ENCODE measurements at regions not wholly inside any gene's neighbourhood (a gene's known extent, or its start where the extent isn't known, plus 50 kb on each side); places are given as distances from the start of the nearest gene placed in this dataset.

DNA sequence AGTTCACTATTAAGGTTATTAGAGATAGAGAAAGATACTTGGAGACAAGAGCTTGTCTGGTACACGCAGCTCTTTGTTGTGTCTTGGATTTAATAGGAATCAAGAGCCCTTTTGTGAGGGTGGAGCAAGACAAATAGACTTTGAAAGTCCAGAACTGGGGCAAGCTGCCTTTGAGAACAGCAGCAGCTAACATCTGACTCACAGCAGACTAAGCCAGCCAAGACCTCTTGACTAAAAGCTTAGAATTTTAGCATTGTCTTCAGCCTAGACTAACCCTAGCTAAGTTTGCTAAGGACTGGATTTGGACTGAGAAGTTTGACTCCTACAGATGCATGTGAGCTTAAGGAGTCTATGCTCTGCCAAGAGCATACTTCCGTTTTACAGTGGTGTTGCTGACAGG is 201.9 kb upstream of the RBM19 start:
- no peak overlapping the region for H2AFZ ChIP-seq (ENCODE audit: low read depth, low read length)
- H4K8ac ChIP-seq (ENCODE audit: low read length), result no peak overlapping the region
- no peak overlapping the region for H3K4me2 ChIP-seq (ENCODE audit: low read length, poor library complexity, severe bottlenecking)
- H3K27me3 ChIP-seq (ENCODE audit: control insufficient read depth in 1 of 2, insufficient read depth in 1 of 2, low read length in 2 of 2), result peaks cover 0 to 26% of the 10 kb centered on the region in 2 experiments
- no peak overlapping the region for H2BK5ac ChIP-seq (ENCODE audit: low read depth, low read length, poor library complexity, severe bottlenecking)
- no peak overlapping the region for H2AK5ac ChIP-seq (ENCODE audit: low read length, severe bottlenecking)
- no peak overlapping the region for H3K27ac ChIP-seq (ENCODE audit: low read length, poor library complexity, severe bottlenecking)
- no peak overlapping the region for H3K9ac ChIP-seq (ENCODE audit: low read length)
- H3K4me1 ChIP-seq (ENCODE audit: control insufficient read depth, insufficient read depth, low read depth, low read length), result no peaks in the 10 kb centered on the region
- H3K23ac ChIP-seq (ENCODE audit: low read length in 2 of 2), result no peak overlapping the region
- WGBS, result 77% methylated on average over 2 of the region's 2 CpGs
- H3K4me3 ChIP-seq (ENCODE audit: insufficient read depth in 1 of 2, low read depth in 1 of 2, low read length in 2 of 2), result no peak overlapping the region
- H3K14ac ChIP-seq (ENCODE audit: low read length in 2 of 2), result no peak overlapping the region
- H3K4ac ChIP-seq (ENCODE audit: low read depth in 1 of 2, low read length in 2 of 2), result no peak overlapping the region
- H2BK120ac ChIP-seq (ENCODE audit: low read depth, low read length), result no peak overlapping the region
- DNase-seq, result no peak
- no peaks in the 10 kb centered on the region for H3K36me3 ChIP-seq (ENCODE audit: control insufficient read depth in 1 of 2, insufficient read depth in 2 of 2, low read depth in 1 of 2, low read length in 2 of 2)
- H3K18ac ChIP-seq (ENCODE audit: low read depth in 1 of 2, low read length in 2 of 2), result no peak overlapping the region
- H2BK15ac ChIP-seq (ENCODE audit: low read depth, poor library complexity, severe bottlenecking), result no peak overlapping the region
- no peak overlapping the region for H2BK12ac ChIP-seq (ENCODE audit: low read length in 2 of 2)
- no peaks in the 10 kb centered on the region for H3K9me3 ChIP-seq (ENCODE audit: control insufficient read depth, low read length)
- no peaks in the 10 kb centered on the region for H3K79me1 ChIP-seq (replicated peaks; ENCODE audit: low read length, poor library complexity, severe bottlenecking)
- H4K91ac ChIP-seq (ENCODE audit: low read length), result no peak overlapping the region

DNA sequence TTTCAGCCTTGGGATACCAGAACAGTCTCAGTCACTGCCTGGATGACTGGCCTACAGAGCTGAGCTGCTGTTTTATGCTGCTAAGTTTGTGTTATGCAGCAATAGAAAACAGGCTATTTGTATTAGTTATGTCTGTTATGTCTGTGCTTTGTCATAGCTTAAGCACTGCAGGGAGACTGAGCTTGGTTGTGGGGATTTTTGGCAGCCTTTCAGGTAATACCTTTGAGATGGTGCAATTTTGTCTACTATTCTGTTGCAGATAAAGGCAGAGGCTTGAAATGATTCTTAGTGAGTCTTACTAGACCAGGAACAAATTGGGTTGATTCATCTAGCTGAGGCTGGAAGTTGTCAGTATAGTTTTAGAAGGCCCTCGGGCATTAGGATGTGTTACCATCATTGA is 201.3 kb upstream of the RBM19 start:
- Histone ChIP-seq H3K27ac (ENCODE audit: low read length, poor library complexity, severe bottlenecking) (no peak overlapping the region), H3K4me1 (ENCODE audit: control insufficient read depth, insufficient read depth, low read depth, low read length) (no peaks in the 10 kb centered on the region), H3K9me3 (ENCODE audit: control insufficient read depth, low read length) (no peaks in the 10 kb centered on the region), H3K4me3 (ENCODE audit: insufficient read depth in 1 of 2, low read depth in 1 of 2, low read length in 2 of 2) (no peak overlapping the region), H2BK15ac (ENCODE audit: low read depth, poor library complexity, severe bottlenecking) (no peak overlapping the region), H3K14ac (ENCODE audit: low read length in 2 of 2) (no peak overlapping the region), H3K4ac (ENCODE audit: low read depth in 1 of 2, low read length in 2 of 2) (no peak overlapping the region), H2AFZ (ENCODE audit: low read depth, low read length) (no peak overlapping the region), H3K9ac (ENCODE audit: low read length) (no peak overlapping the region), H3K27me3 (ENCODE audit: control insufficient read depth in 1 of 2, insufficient read depth in 1 of 2, low read length in 2 of 2) (peaks cover 0 to 30% of the 10 kb centered on the region in 2 experiments), H3K18ac (ENCODE audit: low read depth in 1 of 2, low read length in 2 of 2) (no peak overlapping the region), H2AK5ac (ENCODE audit: low read length, severe bottlenecking) (no peak overlapping the region), H2BK12ac (ENCODE audit: low read length in 2 of 2) (no peak overlapping the region), H3K23ac (ENCODE audit: low read length in 2 of 2) (no peak overlapping the region), H3K79me1 (replicated peaks; ENCODE audit: low read length, poor library complexity, severe bottlenecking) (no peaks in the 10 kb centered on the region), H4K91ac (ENCODE audit: low read length) (no peak overlapping the region), H2BK5ac (ENCODE audit: low read depth, low read length, poor library complexity, severe bottlenecking) (no peak overlapping the region), H3K36me3 (ENCODE audit: control insufficient read depth in 1 of 2, insufficient read depth in 2 of 2, low read depth in 1 of 2, low read length in 2 of 2) (no peaks in the 10 kb centered on the region), H4K8ac (ENCODE audit: low read length) (no peak overlapping the region), H2BK120ac (ENCODE audit: low read depth, low read length) (no peak overlapping the region), H3K4me2 (ENCODE audit: low read length, poor library complexity, severe bottlenecking) (no peak overlapping the region)
- WGBS, result 77% methylated on average over 1 of the region's 1 CpG
- no peak for DNase-seq

DNA sequence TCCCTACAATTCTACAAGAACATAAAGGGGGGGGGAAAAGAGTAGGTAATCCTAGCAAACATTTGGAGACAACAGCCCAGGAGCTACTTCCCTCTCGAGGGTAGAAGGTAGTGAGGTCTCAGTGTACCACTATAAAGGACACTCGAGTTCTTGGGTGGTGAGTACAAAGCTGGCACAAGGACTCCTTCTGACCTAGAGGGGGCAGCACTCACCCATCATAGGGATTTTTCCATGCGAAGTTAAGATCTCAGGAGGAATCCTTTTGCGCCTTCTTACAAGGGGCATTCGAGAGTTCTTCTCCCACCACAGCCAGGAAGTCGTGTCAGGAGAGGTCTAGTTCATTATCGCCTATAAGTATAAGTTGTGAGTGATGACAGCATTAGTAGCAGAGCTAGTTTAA is 200.2 kb upstream of the RBM19 start:
- Histone ChIP-seq H2BK12ac (ENCODE audit: low read length in 2 of 2) (no peak overlapping the region), H3K9ac (ENCODE audit: low read length) (no peak overlapping the region), H3K18ac (ENCODE audit: low read depth in 1 of 2, low read length in 2 of 2) (no peak overlapping the region), H3K4me3 (ENCODE audit: insufficient read depth in 1 of 2, low read depth in 1 of 2, low read length in 2 of 2) (no peak overlapping the region), H3K14ac (ENCODE audit: low read length in 2 of 2) (no peak overlapping the region), H3K4me2 (ENCODE audit: low read length, poor library complexity, severe bottlenecking) (no peak overlapping the region), H3K9me3 (ENCODE audit: control insufficient read depth, low read length) (no peaks in the 10 kb centered on the region), H4K8ac (ENCODE audit: low read length) (no peak overlapping the region), H3K4ac (ENCODE audit: low read depth in 1 of 2, low read length in 2 of 2) (no peak overlapping the region), H2BK120ac (ENCODE audit: low read depth, low read length) (no peak overlapping the region), H3K36me3 (ENCODE audit: control insufficient read depth in 1 of 2, insufficient read depth in 2 of 2, low read depth in 1 of 2, low read length in 2 of 2) (no peaks in the 10 kb centered on the region), H2AK5ac (ENCODE audit: low read length, severe bottlenecking) (no peak overlapping the region), H3K27ac (ENCODE audit: low read length, poor library complexity, severe bottlenecking) (no peak overlapping the region), H2BK15ac (ENCODE audit: low read depth, poor library complexity, severe bottlenecking) (no peak overlapping the region), H4K91ac (ENCODE audit: low read length) (no peak overlapping the region), H2AFZ (ENCODE audit: low read depth, low read length) (no peak overlapping the region), H3K23ac (ENCODE audit: low read length in 2 of 2) (no peak overlapping the region), H2BK5ac (ENCODE audit: low read depth, low read length, poor library complexity, severe bottlenecking) (no peak overlapping the region), H3K4me1 (ENCODE audit: control insufficient read depth, insufficient read depth, low read depth, low read length) (no peaks in the 10 kb centered on the region), H3K79me1 (replicated peaks; ENCODE audit: low read length, poor library complexity, severe bottlenecking) (no peaks in the 10 kb centered on the region), H3K27me3 (ENCODE audit: control insufficient read depth in 1 of 2, insufficient read depth in 1 of 2, low read length in 2 of 2) (peaks cover 0 to 34% of the 10 kb centered on the region in 2 experiments)
- no peak for DNase-seq
- 29% methylated on average over 7 of the region's 7 CpGs for WGBS

DNA sequence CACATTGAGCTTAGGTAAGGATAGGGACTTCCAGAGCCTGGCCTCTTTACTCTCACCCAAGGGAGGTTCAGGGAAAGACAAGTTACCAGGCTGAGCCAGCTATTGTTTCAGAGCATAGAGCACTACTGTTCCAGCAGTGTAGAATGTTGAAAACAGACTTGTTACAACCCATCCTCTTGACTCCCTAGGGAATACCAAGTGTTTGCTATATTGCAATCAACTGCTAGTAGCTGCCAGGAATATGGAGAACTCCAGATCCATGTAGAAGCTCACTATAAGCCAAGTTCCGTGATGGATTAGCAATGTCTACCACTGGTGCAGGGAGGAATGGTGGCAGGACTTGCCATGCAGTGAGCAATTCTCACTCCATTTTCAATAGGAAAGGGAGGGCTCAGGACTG is 199.8 kb upstream of the RBM19 start:
- H3K14ac ChIP-seq (ENCODE audit: low read length in 2 of 2), result no peak overlapping the region
- no peak overlapping the region for H2AK5ac ChIP-seq (ENCODE audit: low read length, severe bottlenecking)
- H3K4me1 ChIP-seq (ENCODE audit: control insufficient read depth, insufficient read depth, low read depth, low read length), result no peaks in the 10 kb centered on the region
- no peak overlapping the region for H4K8ac ChIP-seq (ENCODE audit: low read length)
- H3K36me3 ChIP-seq (ENCODE audit: control insufficient read depth in 1 of 2, insufficient read depth in 2 of 2, low read depth in 1 of 2, low read length in 2 of 2), result no peaks in the 10 kb centered on the region
- no peak for DNase-seq
- no peak overlapping the region for H2BK12ac ChIP-seq (ENCODE audit: low read length in 2 of 2)
- no peak overlapping the region for H2BK5ac ChIP-seq (ENCODE audit: low read depth, low read length, poor library complexity, severe bottlenecking)
- H3K79me1 ChIP-seq (replicated peaks; ENCODE audit: low read length, poor library complexity, severe bottlenecking), result no peaks in the 10 kb centered on the region
- no peak overlapping the region for H3K27ac ChIP-seq (ENCODE audit: low read length, poor library complexity, severe bottlenecking)
- H2BK120ac ChIP-seq (ENCODE audit: low read depth, low read length), result no peak overlapping the region
- H3K27me3 ChIP-seq (ENCODE audit: control insufficient read depth in 1 of 2, insufficient read depth in 1 of 2, low read length in 2 of 2), result peaks cover 0 to 34% of the 10 kb centered on the region in 2 experiments
- no peak overlapping the region for H4K91ac ChIP-seq (ENCODE audit: low read length)
- H3K23ac ChIP-seq (ENCODE audit: low read length in 2 of 2), result no peak overlapping the region
- no peak overlapping the region for H3K9ac ChIP-seq (ENCODE audit: low read length)
- no peak overlapping the region for H3K4ac ChIP-seq (ENCODE audit: low read depth in 1 of 2, low read length in 2 of 2)
- no peak overlapping the region for H2AFZ ChIP-seq (ENCODE audit: low read depth, low read length)
- H3K18ac ChIP-seq (ENCODE audit: low read depth in 1 of 2, low read length in 2 of 2), result no peak overlapping the region
- WGBS, result 75% methylated on average over 1 of the region's 1 CpG
- no peak overlapping the region for H2BK15ac ChIP-seq (ENCODE audit: low read depth, poor library complexity, severe bottlenecking)
- no peak overlapping the region for H3K4me3 ChIP-seq (ENCODE audit: insufficient read depth in 1 of 2, low read depth in 1 of 2, low read length in 2 of 2)
- H3K9me3 ChIP-seq (ENCODE audit: control insufficient read depth, low read length), result no peaks in the 10 kb centered on the region
- no peak overlapping the region for H3K4me2 ChIP-seq (ENCODE audit: low read length, poor library complexity, severe bottlenecking)

All from mesenchymal stem cell (in vitro differentiated cells and primary cell).